ENCODE measurements at regions not wholly inside any gene's neighbourhood (a gene's known extent, or its start where the extent isn't known, plus 50 kb on each side); places are given as distances from the start of the nearest gene placed in this dataset.

- CTCF ChIA-PET = interaction anchor here (1.3 kb wide), 1 partner anchor 14 kb away, joined by 3 read pairs; no protein-coding TSS in a partner anchor
- POLR2A ChIA-PET = no interaction called here
- Histone ChIP-seq H3K79me2 (ENCODE audit: insufficient read depth) (no peaks in the 10 kb centered on the region), H3K36me3 (replicated peaks in 1 of 2; ENCODE audit: control insufficient read depth in 1 of 2, insufficient read depth in 2 of 2, low read length in 1 of 2) (no peaks in the 10 kb centered on the region), H3K9me3 (no peaks in the 10 kb centered on the region), H3K4me1 (ENCODE audit: control insufficient read depth in 1 of 2, insufficient read depth in 2 of 2, low read depth in 1 of 2, low read length in 1 of 2) (peaks cover 0 to 18% of the 10 kb centered on the region in 2 experiments; a peak in 2 of 4 replicates), H3K4me2 (no peak overlapping the region), H3K9ac (no peak overlapping the region), H3K9me2 (no peaks in the 10 kb centered on the region), H3K4me3 (ENCODE audit: low read depth in 2 of 2, low read length in 1 of 2) (no peak overlapping the region), H3F3A (replicated peaks; ENCODE audit: insufficient read depth) (no peaks in the 10 kb centered on the region), H4K20me1 (ENCODE audit: insufficient read depth) (no peaks in the 10 kb centered on the region), H2AFZ (ENCODE audit: low read depth) (no peak overlapping the region), H3K27me3 (ENCODE audit: insufficient read depth) (no peaks in the 10 kb centered on the region), H3K27ac (ENCODE audit: low read depth in 2 of 2, low read length in 1 of 2) (no peak overlapping the region)
- TF ChIP-seq TAF1 (IDR thresholded peaks at IDR 0.05; ENCODE audit: borderline replicate concordance, low read depth, low read length) (no peak), USF1 (IDR thresholded peaks at IDR 0.05; ENCODE audit: borderline replicate concordance, low read depth) (no peak), FOXJ3 (CRISPR knock-in tag; IDR thresholded peaks at IDR 0.05) (no peak), POLR2AphosphoS5 (IDR thresholded peaks at IDR 0.05; ENCODE audit: low read depth, low read length) (no peak), CHD2 (IDR thresholded peaks at IDR 0.05; ENCODE audit: low read length, partially characterized antibody) (no peak), JUND (IDR thresholded peaks at IDR 0.05) (no peak), GATA2 (CRISPR knock-in tag; IDR thresholded peaks at IDR 0.05) (no peak), EZH2phosphoT487 (IDR thresholded peaks at IDR 0.05; ENCODE audit: borderline replicate concordance, low read depth) (no peak), NFIC (IDR thresholded peaks at IDR 0.05; ENCODE audit: borderline replicate concordance) (no peak), NRF1 (IDR thresholded peaks at IDR 0.05; ENCODE audit: low read depth, low read length) (no peak), CTCF (IDR thresholded peaks at IDR 0.05) (no peak), SIN3A (IDR thresholded peaks at IDR 0.05; ENCODE audit: borderline replicate concordance, low read depth, low read length) (no peak), MAX (IDR thresholded peaks at IDR 0.05; ENCODE audit: low read depth) (no peak), RAD21 (IDR thresholded peaks at IDR 0.05; ENCODE audit: low read length) (no peak), RXRA (IDR thresholded peaks at IDR 0.05; ENCODE audit: borderline replicate concordance, low read depth) (no peak), RCOR1 (IDR thresholded peaks at IDR 0.05; ENCODE audit: low read length) (no peak), YY1 (IDR thresholded peaks at IDR 0.05; ENCODE audit: low read depth) (no peak), TCF12 (IDR thresholded peaks at IDR 0.05) (no peak)
- WGBS (ENCODE audit: low lambda C conversion rate) = 42% methylated on average over 3 of the region's 3 CpGs
- DNase-seq = no peak
These were observed 501.6 kb upstream of the PSMD7 start for GRCh38 chr16:73794994-73795393.

Measured in SK-N-SH (cell line).